CD4-positive, alpha-beta T cell (primary cell): ENCODE measurements at regions not wholly inside any gene's neighbourhood (a gene's known extent, or its start where the extent isn't known, plus 50 kb on each side); places are given as distances from the start of the nearest gene placed in this dataset.

Experiments used
- ATAC-seq: fragments of 200-7000 bp; cut with Tn5 transposase; one replicate; pipeline ENCODE4 v1.10.0; 2022; ENCODE audit warnings: mild to moderate bottlenecking; ENCODE audit not compliant: poor library complexity
- CTCF ChIA-PET: fragments of 350-600 bp; sonication (Branson Sonifier 250); formaldehyde crosslinking; loops from one replicate; lab custom pipeline; 2021; ENCODE audit warnings: antibody characterized with exemption, inconsistent platforms; lab: Charles Lee
- POLR2A ChIA-PET: fragments of 350-600 bp; sonication (Branson Sonifier 250); formaldehyde crosslinking; loops from one replicate; lab custom pipeline; 2021; ENCODE audit warnings: antibody characterized with exemption, inconsistent platforms; lab: Charles Lee
- DNase-seq, 14 experiments: peaks; one replicate each; pipeline ENCODE4 v3.0.0-alpha.2; 2013 to 2020; ENCODE audit warnings: mixed read lengths in 2 of 14
- H3K27ac ChIP-seq, 2 donors: one replicate each; pipeline versions ENCODE4 v1.5.1 to v1.7.0; 2013; ENCODE audit warnings: low read length in 2 of 2, low read depth in 1 of 2, mild to moderate bottlenecking in 1 of 2
- H3K27me3 ChIP-seq, 2 experiments: 1 replicate in 1 of 2; 2 replicates in 1 of 2; pipeline versions ENCODE4 v1.6.1 to v1.7.0; 2013; ENCODE audit warnings: low read length in 2 of 2, control low read depth in 1 of 2, mild to moderate bottlenecking in 1 of 2, moderate library complexity in 1 of 2; ENCODE audit not compliant: insufficient read depth in 2 of 2, control insufficient read depth in 1 of 2
- H3K36me3 ChIP-seq: one replicate; pipeline ENCODE4 v1.6.1; 2013; ENCODE audit warnings: low read length, control low read depth; ENCODE audit not compliant: insufficient read depth
- H3K4me1 ChIP-seq: one replicate; pipeline ENCODE4 v1.6.1; 2013; ENCODE audit warnings: low read length, control low read depth; ENCODE audit not compliant: insufficient read depth
- H3K4me3 ChIP-seq: one replicate; pipeline ENCODE4 v1.5.1; 2013; ENCODE audit warnings: mild to moderate bottlenecking, low read length, moderate library complexity
- H3K9me3 ChIP-seq, 2 experiments: 1 replicate in 1 of 2; 2 replicates in 1 of 2; pipeline versions ENCODE4 v1.6.1 to v1.7.0; 2013; ENCODE audit warnings: low read length in 2 of 2, mild to moderate bottlenecking in 2 of 2, control low read depth in 1 of 2, moderate library complexity in 1 of 2; ENCODE audit not compliant: control insufficient read depth in 1 of 2, insufficient read depth in 1 of 2
- H3K27ac Mint-ChIP-seq: one replicate; pipeline ENCODE4 v1.8.0; 2020; ENCODE audit warnings: mixed read lengths
- H3K27me3 Mint-ChIP-seq: one replicate; pipeline ENCODE4 v1.8.0; 2021; ENCODE audit warnings: mixed read lengths
- H3K36me3 Mint-ChIP-seq: one replicate; pipeline ENCODE4 v1.8.0; 2021; ENCODE audit warnings: low read depth, mixed read lengths
- H3K4me1 Mint-ChIP-seq: one replicate; pipeline ENCODE4 v1.8.0; 2021; ENCODE audit warnings: low read depth, mixed read lengths
- H3K4me3 Mint-ChIP-seq: one replicate; pipeline ENCODE4 v1.8.0; 2020; ENCODE audit warnings: mild to moderate bottlenecking, mixed read lengths
- H3K9me3 Mint-ChIP-seq: one replicate; pipeline ENCODE4 v1.8.0; 2020; ENCODE audit warnings: mixed read lengths
- CTCF ChIP-seq: fragments of 200-600 bp; IDR thresholded peaks from one replicate; pipeline ENCODE4 v1.8.0; 2022; ENCODE audit warnings: antibody characterized with exemption, mild to moderate bottlenecking
- intact Hi-C, 2 experiments: fragments of 100-400 bp; cut with DNase I in 1 of 2; cut with micrococcal nuclease in 1 of 2; formaldehyde crosslinking; loops; one replicate each; pipeline versions ENCODE4 v1.15.1 to v1.9.0; 2023 to 2025; cut with DNase I, micrococcal nuclease

- no peaks in the 10 kb centered on the region for H3K27me3 Mint-ChIP-seq
- H3K36me3 Mint-ChIP-seq, result no peaks in the 10 kb centered on the region
- ATAC-seq (no peak), DNase-seq (no peak)
- CTCF ChIA-PET, result no interaction called here
- H3K9me3 Mint-ChIP-seq, result no peaks in the 10 kb centered on the region
- Histone ChIP-seq H3K27ac (no peak overlapping the region), H3K4me1 (no peaks in the 10 kb centered on the region), H3K9me3 (no peaks in the 10 kb centered on the region), H3K27me3 (no peaks in the 10 kb centered on the region), H3K4me3 (no peak overlapping the region), H3K36me3 (no peaks in the 10 kb centered on the region)
- TF ChIP-seq CTCF, result no peak
- no peaks in the 10 kb centered on the region for H3K4me1 Mint-ChIP-seq
- intact Hi-C loops, result no loop called here
- H3K4me3 Mint-ChIP-seq, result no peak overlapping the region
- POLR2A ChIA-PET, result no interaction called here
- H3K27ac Mint-ChIP-seq, result no peak overlapping the region
Observed at GRCh38 chr2:143908843-143909242, 611.1 kb downstream of the ZEB2 start.

GRCh38 chr2:143907801-143908200 lies 612.1 kb downstream of the ZEB2 start:
- Histone ChIP-seq H3K9me3 (no peaks in the 10 kb centered on the region), H3K27me3 (no peaks in the 10 kb centered on the region), H3K27ac (no peak overlapping the region), H3K4me1 (no peaks in the 10 kb centered on the region), H3K36me3 (no peaks in the 10 kb centered on the region), H3K4me3 (no peak overlapping the region)
- TF ChIP-seq CTCF, result no peak
- DNase-seq, result no peak
- intact Hi-C loops, result no loop called here
- Mint-ChIP-seq H3K27ac (no peak overlapping the region), H3K4me1 (no peaks in the 10 kb centered on the region), H3K4me3 (no peak overlapping the region), H3K27me3 (no peaks in the 10 kb centered on the region), H3K36me3 (no peaks in the 10 kb centered on the region), H3K9me3 (no peaks in the 10 kb centered on the region)
- ChIA-PET POLR2A (no interaction called here), CTCF (no interaction called here)
- no peak for ATAC-seq

- Mint-ChIP-seq H3K9me3 (no peaks in the 10 kb centered on the region), H3K27ac (no peak overlapping the region), H3K36me3 (no peaks in the 10 kb centered on the region), H3K4me3 (no peak overlapping the region), H3K4me1 (no peaks in the 10 kb centered on the region), H3K27me3 (no peaks in the 10 kb centered on the region)
- Histone ChIP-seq H3K9me3 (no peaks in the 10 kb centered on the region), H3K4me1 (no peaks in the 10 kb centered on the region), H3K27me3 (no peaks in the 10 kb centered on the region), H3K4me3 (no peak overlapping the region), H3K36me3 (no peaks in the 10 kb centered on the region), H3K27ac (no peak overlapping the region)
- ChIA-PET CTCF (no interaction called here), POLR2A (no interaction called here)
- intact Hi-C loops, result no loop called here
- TF ChIP-seq CTCF, result no peak
- no peak for DNase-seq
- no peak for ATAC-seq
Observed at GRCh38 chr2:143906850-143907249, 613.1 kb downstream of the ZEB2 start.
